ENCODE measurements at regions not wholly inside any gene's neighbourhood (a gene's known extent, or its start where the extent isn't known, plus 50 kb on each side); places are given as distances from the start of the nearest gene placed in this dataset.

GRCh38 chr12:73225371-73225937, 953.3 kb downstream of the TRHDE start:
- TF ChIP-seq CTCF (conservative IDR thresholded peaks at IDR 0.05; ENCODE audit: low read length) (no peak), EZH2phosphoT487 (IDR thresholded peaks at IDR 0.05; ENCODE audit: borderline replicate concordance) (no peak)

Data from Loucy (cell line).